GM12891 (cell line): ENCODE measurements at regions not wholly inside any gene's neighbourhood (a gene's known extent, or its start where the extent isn't known, plus 50 kb on each side); places are given as distances from the start of the nearest gene placed in this dataset.
A peak's percentile ranks its signal among the peaks of the same experiment; 100 is the strongest.

Experiments
- DNase-seq: peaks from one replicate; pipeline ENCODE4 v3.0.0; 2011; ENCODE audit warnings: low spot score; ENCODE audit not compliant: insufficient read length
- FAIRE-seq: peaks from 2 replicates; lab custom pipeline; 2011; peaks lifted over from hg19 to GRCh38; lab: Jason Lieb, UNC
- PAX5 ChIP-seq: IDR thresholded peaks from 2 replicates; pipeline ENCODE4 v1.6.1; 2011; ENCODE audit warnings: low read length, moderate library complexity, mild to moderate bottlenecking; ENCODE audit not compliant: insufficient read depth, severe bottlenecking
- POLR2A ChIP-seq: IDR thresholded peaks from 2 replicates; pipeline ENCODE4 v1.6.1; 2011; ENCODE audit warnings: low read depth, low read length, control low read depth
- POLR2AphosphoS5 ChIP-seq: IDR thresholded peaks from 2 replicates; pipeline ENCODE4 v1.6.1; 2011; ENCODE audit warnings: low read depth, low read length, control low read depth
- POU2F2 ChIP-seq: IDR thresholded peaks from 2 replicates; pipeline ENCODE4 v1.6.1; 2011; ENCODE audit warnings: low read depth, mild to moderate bottlenecking, control low read depth, low read length, moderate library complexity
- SPI1 ChIP-seq: IDR thresholded peaks from 2 replicates; pipeline ENCODE4 v1.6.1; 2011; ENCODE audit warnings: low read depth, low read length, control low read depth
- TAF1 ChIP-seq: IDR thresholded peaks from 2 replicates; pipeline ENCODE4 v1.6.1; 2011; ENCODE audit warnings: low read depth, low read length, control low read depth

GRCh38 chr18:75132098-75132870 lies 76.7 kb downstream of the PTGR3 start:
- TF ChIP-seq PAX5 = no peak
- TF ChIP-seq POLR2AphosphoS5 = no peak
- TF ChIP-seq POU2F2 = no peak
- TF ChIP-seq POLR2A = no peak
- no peak for TF ChIP-seq TAF1
- no peak for TF ChIP-seq SPI1
- FAIRE-seq (no peak), DNase-seq (no peak)

GRCh38 chr18:75131381-75132000 lies 77.4 kb downstream of the PTGR3 start:
- FAIRE-seq = no peak
- DNase-seq = no peak

GRCh38 chr18:75130591-75131328 lies 78.2 kb downstream of the PTGR3 start:
- FAIRE-seq (no peak), DNase-seq (no peak)
- TF ChIP-seq POLR2A (no peak), SPI1 (no peak), POLR2AphosphoS5 (no peak), PAX5 (no peak)

More at GRCh38 chr18:75131381-75132000, 77.4 kb downstream of the PTGR3 start:
- TF ChIP-seq PAX5 (no peak), SPI1 (no peak), POU2F2 (no peak), POLR2AphosphoS5 (no peak), TAF1 (no peak), POLR2A (no peak)

- DNase-seq = no peak
- TF ChIP-seq POU2F2 (no peak), SPI1 (no peak), TAF1 (no peak), PAX5 (no peak), POLR2A (no peak), POLR2AphosphoS5 (no peak)
- peak; percentile 28 for FAIRE-seq
Observed at GRCh38 chr18:75129717-75130477, 79.0 kb downstream of the PTGR3 start.

GRCh38 chr18:75128911-75129716 lies 79.8 kb downstream of the PTGR3 start:
- TF ChIP-seq SPI1 (no peak), POLR2A (no peak), POLR2AphosphoS5 (no peak), TAF1 (no peak)

GRCh38 chr18:75128051-75128605 lies 80.8 kb downstream of the PTGR3 start:
- FAIRE-seq = no peak
- TF ChIP-seq POU2F2 (no peak), PAX5 (no peak), POLR2AphosphoS5 (no peak), SPI1 (no peak), POLR2A (no peak), TAF1 (no peak)
- DNase-seq = no peak

More at GRCh38 chr18:75128911-75129716, 79.8 kb downstream of the PTGR3 start:
- FAIRE-seq (no peak), DNase-seq (no peak)

- no peak for FAIRE-seq
- DNase-seq = no peak
- no peak for TF ChIP-seq POU2F2
- no peak for TF ChIP-seq TAF1
- TF ChIP-seq POLR2AphosphoS5 = no peak
- TF ChIP-seq SPI1 = no peak
Observed at GRCh38 chr18:75127143-75128021, 81.6 kb downstream of the PTGR3 start.
